ENCODE measurements at regions not wholly inside any gene's neighbourhood (a gene's known extent, or its start where the extent isn't known, plus 50 kb on each side); places are given as distances from the start of the nearest gene placed in this dataset.

DNA sequence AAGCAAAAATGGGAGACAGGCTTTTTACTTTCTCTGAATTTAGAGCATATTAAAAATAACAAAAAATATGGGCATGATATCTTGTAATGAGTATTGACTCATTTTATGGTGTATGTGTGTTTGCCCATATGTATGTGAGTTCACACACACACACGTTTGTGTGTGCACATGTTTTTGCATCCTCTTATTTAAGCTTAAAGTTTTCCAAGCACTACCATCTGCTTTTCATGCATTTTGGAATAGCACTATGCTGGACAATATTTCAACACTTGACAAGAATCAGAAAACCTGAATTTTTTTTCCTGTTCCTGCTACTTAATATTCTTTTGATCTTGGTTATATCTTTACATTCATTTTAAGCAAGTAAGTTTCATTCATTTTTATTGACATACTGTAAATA, 872.7 kb downstream of the OTOL1 start:
- H3K27me3 ChIP-seq (replicated peaks; ENCODE audit: insufficient read depth): no peaks in the 10 kb centered on the region
- H3K4me3 ChIP-seq: no peak overlapping the region
- H3K9me3 ChIP-seq: no peaks in the 10 kb centered on the region
- H3K36me3 ChIP-seq: no peaks in the 10 kb centered on the region
- H3K4me1 ChIP-seq (ENCODE audit: control insufficient read depth in 1 of 2, low read depth in 2 of 2): no peaks in the 10 kb centered on the region
- DNase-seq (ENCODE audit: low spot score): no peak
- TF ChIP-seq, protein P1, sequence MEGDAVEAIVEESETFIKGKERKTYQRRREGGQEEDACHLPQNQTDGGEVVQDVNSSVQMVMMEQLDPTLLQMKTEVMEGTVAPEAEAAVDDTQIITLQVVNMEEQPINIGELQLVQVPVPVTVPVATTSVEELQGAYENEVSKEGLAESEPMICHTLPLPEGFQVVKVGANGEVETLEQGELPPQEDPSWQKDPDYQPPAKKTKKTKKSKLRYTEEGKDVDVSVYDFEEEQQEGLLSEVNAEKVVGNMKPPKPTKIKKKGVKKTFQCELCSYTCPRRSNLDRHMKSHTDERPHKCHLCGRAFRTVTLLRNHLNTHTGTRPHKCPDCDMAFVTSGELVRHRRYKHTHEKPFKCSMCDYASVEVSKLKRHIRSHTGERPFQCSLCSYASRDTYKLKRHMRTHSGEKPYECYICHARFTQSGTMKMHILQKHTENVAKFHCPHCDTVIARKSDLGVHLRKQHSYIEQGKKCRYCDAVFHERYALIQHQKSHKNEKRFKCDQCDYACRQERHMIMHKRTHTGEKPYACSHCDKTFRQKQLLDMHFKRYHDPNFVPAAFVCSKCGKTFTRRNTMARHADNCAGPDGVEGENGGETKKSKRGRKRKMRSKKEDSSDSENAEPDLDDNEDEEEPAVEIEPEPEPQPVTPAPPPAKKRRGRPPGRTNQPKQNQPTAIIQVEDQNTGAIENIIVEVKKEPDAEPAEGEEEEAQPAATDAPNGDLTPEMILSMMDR (IDR thresholded peaks at IDR 0.05): no peak
- H3K27ac ChIP-seq: no peak overlapping the region
- no peak for ATAC-seq (ENCODE audit: insufficient number of reproducible peaks, low FRiP score, low read depth)

- TF ChIP-seq, protein P1 (IDR thresholded peaks at IDR 0.05): no peak
- H3K9me3 ChIP-seq: no peaks in the 10 kb centered on the region
- DNase-seq (ENCODE audit: low spot score) (no peak), ATAC-seq (ENCODE audit: insufficient number of reproducible peaks, low FRiP score, low read depth) (no peak)
- H3K27ac ChIP-seq: no peak overlapping the region
- no peaks in the 10 kb centered on the region for H3K36me3 ChIP-seq
- H3K27me3 ChIP-seq (replicated peaks; ENCODE audit: insufficient read depth): no peaks in the 10 kb centered on the region
- no peak overlapping the region for H3K4me3 ChIP-seq
- no peaks in the 10 kb centered on the region for H3K4me1 ChIP-seq (ENCODE audit: control insufficient read depth in 1 of 2, low read depth in 2 of 2)
Observed at GRCh38 chr3:162370141-162370540, 873.5 kb downstream of the OTOL1 start.

DNA sequence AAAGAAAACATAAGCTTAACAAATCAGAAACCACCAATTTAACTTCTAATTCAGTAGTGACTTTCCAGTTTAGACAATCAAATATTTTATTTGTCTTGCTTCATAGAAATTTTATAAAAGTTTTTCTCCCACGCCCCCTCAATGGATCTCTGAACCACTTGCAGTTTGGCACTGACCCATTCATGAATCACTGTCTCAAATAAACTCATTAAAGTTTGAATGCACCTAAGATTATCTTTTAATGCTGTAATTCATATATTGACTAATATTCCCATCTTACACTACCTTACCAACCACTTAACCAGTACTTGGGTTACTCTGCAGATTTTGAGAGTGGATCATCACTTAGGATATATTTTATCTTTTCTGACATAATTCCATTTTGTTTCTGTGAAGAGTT, 880.2 kb downstream of the OTOL1 start:
- TF ChIP-seq, protein P1 (IDR thresholded peaks at IDR 0.05): no peak
- Histone ChIP-seq H3K4me3 (no peak overlapping the region), H3K27me3 (replicated peaks; ENCODE audit: insufficient read depth) (no peaks in the 10 kb centered on the region), H3K4me1 (ENCODE audit: control insufficient read depth in 1 of 2, low read depth in 2 of 2) (no peaks in the 10 kb centered on the region), H3K36me3 (no peaks in the 10 kb centered on the region), H3K9me3 (no peaks in the 10 kb centered on the region), H3K27ac (no peak overlapping the region)
- no peak for DNase-seq (ENCODE audit: low spot score)
- ATAC-seq (ENCODE audit: insufficient number of reproducible peaks, low FRiP score, low read depth): no peak

DNA sequence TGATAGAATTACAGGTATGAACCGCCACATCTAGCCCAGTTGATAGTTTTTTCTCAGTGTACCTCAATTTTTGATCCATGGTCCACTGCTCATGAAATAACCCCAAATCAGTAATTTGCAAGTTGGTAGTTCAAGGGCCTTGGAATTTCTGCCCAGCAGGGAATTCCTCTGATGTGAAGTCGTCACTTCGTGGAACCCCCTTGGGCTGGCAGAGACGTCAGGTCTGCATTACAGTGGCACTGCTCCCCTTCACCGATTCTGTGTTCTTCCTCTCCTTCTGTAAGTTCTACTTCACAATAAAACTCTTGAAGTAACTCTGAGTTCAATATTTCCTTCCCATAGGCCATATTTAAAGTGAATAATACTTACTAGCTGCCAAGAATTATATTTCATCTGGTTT, 881.0 kb downstream of the OTOL1 start:
- H3K27me3 ChIP-seq (replicated peaks; ENCODE audit: insufficient read depth): no peaks in the 10 kb centered on the region
- no peaks in the 10 kb centered on the region for H3K36me3 ChIP-seq
- no peak overlapping the region for H3K4me3 ChIP-seq
- no peak overlapping the region for H3K27ac ChIP-seq
- TF ChIP-seq, protein P1 (IDR thresholded peaks at IDR 0.05): no peak
- no peaks in the 10 kb centered on the region for H3K9me3 ChIP-seq
- DNase-seq (ENCODE audit: low spot score) (no peak), ATAC-seq (ENCODE audit: insufficient number of reproducible peaks, low FRiP score, low read depth) (no peak)
- no peaks in the 10 kb centered on the region for H3K4me1 ChIP-seq (ENCODE audit: control insufficient read depth in 1 of 2, low read depth in 2 of 2)

GRCh38 chr3:162385387-162385786, 888.8 kb downstream of the OTOL1 start:
- Histone ChIP-seq H3K27ac (no peak overlapping the region), H3K4me3 (no peak overlapping the region), H3K27me3 (replicated peaks; ENCODE audit: insufficient read depth) (no peaks in the 10 kb centered on the region), H3K9me3 (no peaks in the 10 kb centered on the region), H3K36me3 (no peaks in the 10 kb centered on the region), H3K4me1 (ENCODE audit: control insufficient read depth in 1 of 2, low read depth in 2 of 2) (no peaks in the 10 kb centered on the region)
- DNase-seq (ENCODE audit: low spot score): no peak
- ATAC-seq (ENCODE audit: insufficient number of reproducible peaks, low FRiP score, low read depth): no peak
- TF ChIP-seq, protein P1 (IDR thresholded peaks at IDR 0.05): no peak

Data from thoracic aorta (tissue), 2 donors.